Pancreas (tissue), 10 donors: ENCODE measurements at regions not wholly inside any gene's neighbourhood (a gene's known extent, or its start where the extent isn't known, plus 50 kb on each side); places are given as distances from the start of the nearest gene placed in this dataset.

Experiments
- ATAC-seq, 4 donors: fragments of 200-7000 bp; cut with Tn5 transposase; one replicate each; pipeline versions ENCODE4 v1.8.0 to v1.9.1; 2020; ENCODE audit warnings: mild to moderate bottlenecking in 4 of 4, moderate library complexity in 4 of 4
- DNase-seq, 6 donors: peaks; one replicate each; pipeline ENCODE4 v3.0.0-alpha.2; 2020
- FAIRE-seq: peaks from 2 replicates; lab custom pipeline; 2012; peaks lifted over from hg19 to GRCh38; lab: Jason Lieb, UNC
- H3K27ac ChIP-seq, 4 donors: fragments of 200-600 bp; sonication (generic); 1 replicate in 3 of 4; 2 replicates in 1 of 4; pipeline versions ENCODE4 v1.5.0 to v1.8.0; 2020
- H3K27me3 ChIP-seq, 4 donors: fragments of 200-600 bp; one replicate each; pipeline ENCODE4 v1.8.0; 2021
- H3K36me3 ChIP-seq, 3 donors: fragments of 200-600 bp; sonication (generic) in 1 of 3; one replicate each; pipeline versions ENCODE4 v1.5.0 to v1.8.0; 2020 to 2021
- H3K4me1 ChIP-seq, 3 donors: fragments of 200-600 bp; one replicate each; pipeline ENCODE4 v1.8.0; 2021
- H3K4me3 ChIP-seq, 4 donors: fragments of 200-600 bp; sonication (generic) in 2 of 4; one replicate each; pipeline versions ENCODE4 v1.5.0 to v1.8.0; 2020 to 2021
- H3K9me3 ChIP-seq, 4 donors: fragments of 200-600 bp; one replicate each; pipeline ENCODE4 v1.8.0; 2021
- WGBS, 2 donors: extraction: QIAGEN DNeasy Blood & Tissue Kit; methylation state at CpG; one replicate each; pipeline ENCODE4 v1.1.7; 2013; 5-methylcytosine and 5-hydroxymethylcytosine counted together
- intact Hi-C, 3 donors: fragments of 100-400 bp; cut with DNase I; formaldehyde crosslinking; loops; one replicate each; pipeline versions ENCODE4 v1.11.1 to v1.14.2; 2022
- TF ChIP-seq, protein P1 (sequence below), 4 donors: fragments of 200-600 bp; sonication (generic) in 3 of 4; IDR thresholded peaks; one replicate each; pipeline versions ENCODE4 v1.5.0 to v1.8.0; 2021; ENCODE audit warnings: antibody characterized with exemption in 4 of 4
- donor health status: healthy with polysubstance abuse.
- donor health status: DM: no; HTN: no; CAD: no; lungs with moderate emphysema.
- donor health status: DM: no; HTN: no; CAD: no.
- donor health status: control.
- donor health status: control.
- donor health status: Bipolar disorder and iron deficiency.
- donor health status: DM: yes; HTN: yes; CAD: no.
- donor health status: DM: no; HTN: no; CAD: no.
- donor health status: DM: no; HTN: no; CAD: no.
- donor health status: DM: yes; HTN: yes; CAD: no.

- peak; percentile 54 for FAIRE-seq
- H3K4me1 ChIP-seq: peaks cover 6 to 23% (median 14%) of the 10 kb centered on the region in 3 donors
- H3K36me3 ChIP-seq: no peaks in the 10 kb centered on the region
- intact Hi-C loops: no loop called here
- no peaks in the 10 kb centered on the region for H3K9me3 ChIP-seq
- H3K27me3 ChIP-seq: no peaks in the 10 kb centered on the region
- H3K4me3 ChIP-seq: peak overlapping the region in 3 of 4 donors; percentile 13 to 76 (median 73)
- DNase-seq: peak in 3 of 6 donors; percentile 25 to 40 (median 30)
- peak overlapping the region; percentile 1 to 91 (median 50) for H3K27ac ChIP-seq
- TF ChIP-seq, protein P1, sequence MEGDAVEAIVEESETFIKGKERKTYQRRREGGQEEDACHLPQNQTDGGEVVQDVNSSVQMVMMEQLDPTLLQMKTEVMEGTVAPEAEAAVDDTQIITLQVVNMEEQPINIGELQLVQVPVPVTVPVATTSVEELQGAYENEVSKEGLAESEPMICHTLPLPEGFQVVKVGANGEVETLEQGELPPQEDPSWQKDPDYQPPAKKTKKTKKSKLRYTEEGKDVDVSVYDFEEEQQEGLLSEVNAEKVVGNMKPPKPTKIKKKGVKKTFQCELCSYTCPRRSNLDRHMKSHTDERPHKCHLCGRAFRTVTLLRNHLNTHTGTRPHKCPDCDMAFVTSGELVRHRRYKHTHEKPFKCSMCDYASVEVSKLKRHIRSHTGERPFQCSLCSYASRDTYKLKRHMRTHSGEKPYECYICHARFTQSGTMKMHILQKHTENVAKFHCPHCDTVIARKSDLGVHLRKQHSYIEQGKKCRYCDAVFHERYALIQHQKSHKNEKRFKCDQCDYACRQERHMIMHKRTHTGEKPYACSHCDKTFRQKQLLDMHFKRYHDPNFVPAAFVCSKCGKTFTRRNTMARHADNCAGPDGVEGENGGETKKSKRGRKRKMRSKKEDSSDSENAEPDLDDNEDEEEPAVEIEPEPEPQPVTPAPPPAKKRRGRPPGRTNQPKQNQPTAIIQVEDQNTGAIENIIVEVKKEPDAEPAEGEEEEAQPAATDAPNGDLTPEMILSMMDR (IDR thresholded peaks at IDR 0.05): no peak
- ATAC-seq: peak; percentile 40 to 61 (median 56)
- WGBS, 2 donors: 0 to 1% methylated on average over 3 of the region's 3 CpGs
Measured at GRCh38 chr10:50993771-50994251, 80.5 kb upstream of the PRKG1 start.

DNA sequence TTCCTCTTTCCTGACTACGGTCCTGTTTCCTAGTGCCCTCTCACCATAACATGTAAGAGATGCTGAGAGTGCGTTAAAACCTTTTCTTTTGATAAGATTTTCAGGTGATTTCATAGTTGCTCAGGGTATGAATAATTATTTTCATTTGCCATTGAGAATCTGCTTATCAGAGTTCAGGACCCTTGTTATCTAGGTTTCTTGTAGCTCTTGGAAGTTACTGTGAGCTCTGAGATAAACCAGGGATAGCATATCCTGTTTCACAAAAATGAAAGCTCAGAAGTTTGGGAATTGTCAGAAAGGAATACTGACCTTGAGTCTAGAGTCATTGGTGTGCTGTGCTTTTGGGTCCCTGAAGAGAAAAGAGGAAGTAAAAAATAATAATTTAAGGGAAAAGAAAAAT, 76.8 kb upstream of the PRKG1 start:
- no peak for ATAC-seq
- H3K27me3 ChIP-seq: no peaks in the 10 kb centered on the region
- H3K4me3 ChIP-seq: no peak overlapping the region
- no peaks in the 10 kb centered on the region for H3K36me3 ChIP-seq
- peak overlapping the region in 1 of 4 donors; percentile 34 for H3K27ac ChIP-seq
- peaks cover 6 to 23% (median 14%) of the 10 kb centered on the region in 3 donors for H3K4me1 ChIP-seq
- whole genome bisulfite sequencing, 2 donors: 50 to 52% methylated on average over 2 of the region's 2 CpGs
- no peaks in the 10 kb centered on the region for H3K9me3 ChIP-seq
- no peak for FAIRE-seq
- intact Hi-C loops: no loop called here
- TF ChIP-seq, protein P1 (IDR thresholded peaks at IDR 0.05): no peak
- DNase-seq: no peak

DNA sequence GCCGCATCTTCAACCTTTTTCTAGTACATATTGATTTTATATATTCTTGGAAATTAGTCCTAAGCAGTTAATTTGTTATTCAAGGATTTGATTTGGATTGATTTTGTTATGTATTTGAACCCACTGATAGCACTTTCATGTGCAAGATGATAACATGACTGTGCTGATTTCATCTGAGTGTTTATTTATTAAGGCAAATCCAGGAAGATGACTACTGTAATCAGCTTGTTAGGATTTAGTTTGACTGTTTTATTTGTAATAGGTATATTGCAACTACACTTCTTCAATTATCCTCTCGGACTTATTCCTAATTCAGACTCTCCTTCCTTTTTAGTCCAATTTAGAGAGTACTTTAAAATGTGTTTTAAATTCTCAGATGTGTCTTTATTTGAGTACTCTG, 75.1 kb upstream of the PRKG1 start:
- Histone ChIP-seq H3K36me3 (no peaks in the 10 kb centered on the region), H3K27ac (no peak overlapping the region), H3K4me1 (peaks cover 0 to 14% (median 0%) of the 10 kb centered on the region in 3 donors), H3K4me3 (no peak overlapping the region), H3K9me3 (no peaks in the 10 kb centered on the region), H3K27me3 (no peaks in the 10 kb centered on the region)
- DNase-seq (no peak), ATAC-seq (no peak), FAIRE-seq (no peak)
- TF ChIP-seq, protein P1 (IDR thresholded peaks at IDR 0.05): no peak
- 81 to 88% methylated on average over 2 of the region's 2 CpGs for WGBS, 2 donors
- intact Hi-C loops: no loop called here

DNA sequence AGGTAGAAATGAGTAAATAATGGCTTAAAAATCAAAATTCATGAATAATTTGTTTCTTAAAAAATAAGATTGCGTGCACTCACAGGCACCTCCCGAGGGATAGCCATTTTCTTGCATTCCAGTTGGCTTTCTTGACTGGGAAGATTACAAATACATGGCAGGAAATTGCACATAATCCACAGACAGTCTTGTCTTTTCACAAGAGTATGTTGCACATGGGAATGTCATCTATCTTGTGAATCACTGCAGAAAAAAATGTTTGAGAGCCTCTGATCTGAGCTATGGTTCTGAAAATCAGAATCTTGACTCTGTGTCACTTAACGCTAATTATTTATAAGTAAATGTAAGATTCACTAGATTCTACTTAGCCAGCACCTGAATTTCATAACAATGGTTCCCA, 74.1 kb upstream of the PRKG1 start:
- Histone ChIP-seq H3K36me3 (no peaks in the 10 kb centered on the region), H3K4me1 (peaks cover 0 to 14% (median 0%) of the 10 kb centered on the region in 3 donors), H3K27me3 (no peaks in the 10 kb centered on the region), H3K9me3 (no peaks in the 10 kb centered on the region), H3K27ac (no peak overlapping the region), H3K4me3 (no peak overlapping the region)
- intact Hi-C loops: loop anchor here in 1 of 3 donors (10.0 kb wide), 1 partner anchor 425 kb away; no protein-coding TSS in a partner anchor
- TF ChIP-seq, protein P1 (IDR thresholded peaks at IDR 0.05): no peak
- ATAC-seq (peak in 2 of 4 donors; percentile 23 to 26), FAIRE-seq (no peak), DNase-seq (no peak)
- 78 to 81% methylated on average over 3 of the region's 3 CpGs for WGBS, 2 donors

DNA sequence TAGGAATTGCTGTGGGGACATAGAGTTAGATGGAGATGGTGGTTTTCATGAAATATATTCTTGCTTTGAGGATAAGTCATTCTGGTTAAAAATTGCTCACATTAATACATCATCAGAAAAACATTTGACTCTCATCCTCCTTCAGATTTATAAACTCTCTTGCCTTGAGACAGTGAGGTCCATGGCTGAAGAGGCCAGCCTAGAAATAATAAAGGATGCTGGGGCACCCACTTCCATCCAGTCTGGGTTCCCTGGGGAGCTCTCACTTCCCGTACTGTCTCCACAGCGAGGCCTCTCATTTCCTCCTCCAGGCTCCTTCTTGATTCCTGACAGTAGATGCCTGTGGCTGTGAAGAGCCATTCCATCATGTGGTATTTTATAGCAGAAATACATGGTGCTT, 73.3 kb upstream of the PRKG1 start:
- no peak overlapping the region for H3K27ac ChIP-seq
- intact Hi-C loops: loop anchor here in 1 of 3 donors (10.0 kb wide), 1 partner anchor 424 kb away; no protein-coding TSS in a partner anchor
- WGBS, 2 donors: 93% methylated on average over 2 of the region's 2 CpGs
- no peaks in the 10 kb centered on the region for H3K9me3 ChIP-seq
- ATAC-seq: peak in 1 of 4 donors; percentile 25
- peaks cover 0 to 14% (median 0%) of the 10 kb centered on the region in 3 donors for H3K4me1 ChIP-seq
- no peak for FAIRE-seq
- DNase-seq: no peak
- no peaks in the 10 kb centered on the region for H3K36me3 ChIP-seq
- TF ChIP-seq, protein P1 (IDR thresholded peaks at IDR 0.05): no peak
- no peak overlapping the region for H3K4me3 ChIP-seq
- no peaks in the 10 kb centered on the region for H3K27me3 ChIP-seq
